Esophagus squamous epithelium (tissue), 4 donors: ENCODE measurements at regions not wholly inside any gene's neighbourhood (a gene's known extent, or its start where the extent isn't known, plus 50 kb on each side); places are given as distances from the start of the nearest gene placed in this dataset.

ENCODE experiments used
- POLR2A ChIP-seq, 4 donors: fragments of 450-650 bp; IDR thresholded peaks; one replicate each; pipeline ENCODE4 v1.6.1; 2017; ENCODE audit warnings: antibody characterized with exemption in 4 of 4, mild to moderate bottlenecking in 4 of 4, moderate library complexity in 3 of 4
- TF ChIP-seq, protein P1 (sequence below), 6 experiments: fragments of 450-650 bp in 4 of 6; fragments of 200-600 bp in 2 of 6; sonication (generic) in 2 of 6; IDR thresholded peaks; one replicate each; pipeline ENCODE4 v1.5.1; 2016 to 2019; ENCODE audit warnings: antibody characterized with exemption in 6 of 6, mild to moderate bottlenecking in 4 of 6, moderate library complexity in 4 of 6

- TF ChIP-seq, protein P1, sequence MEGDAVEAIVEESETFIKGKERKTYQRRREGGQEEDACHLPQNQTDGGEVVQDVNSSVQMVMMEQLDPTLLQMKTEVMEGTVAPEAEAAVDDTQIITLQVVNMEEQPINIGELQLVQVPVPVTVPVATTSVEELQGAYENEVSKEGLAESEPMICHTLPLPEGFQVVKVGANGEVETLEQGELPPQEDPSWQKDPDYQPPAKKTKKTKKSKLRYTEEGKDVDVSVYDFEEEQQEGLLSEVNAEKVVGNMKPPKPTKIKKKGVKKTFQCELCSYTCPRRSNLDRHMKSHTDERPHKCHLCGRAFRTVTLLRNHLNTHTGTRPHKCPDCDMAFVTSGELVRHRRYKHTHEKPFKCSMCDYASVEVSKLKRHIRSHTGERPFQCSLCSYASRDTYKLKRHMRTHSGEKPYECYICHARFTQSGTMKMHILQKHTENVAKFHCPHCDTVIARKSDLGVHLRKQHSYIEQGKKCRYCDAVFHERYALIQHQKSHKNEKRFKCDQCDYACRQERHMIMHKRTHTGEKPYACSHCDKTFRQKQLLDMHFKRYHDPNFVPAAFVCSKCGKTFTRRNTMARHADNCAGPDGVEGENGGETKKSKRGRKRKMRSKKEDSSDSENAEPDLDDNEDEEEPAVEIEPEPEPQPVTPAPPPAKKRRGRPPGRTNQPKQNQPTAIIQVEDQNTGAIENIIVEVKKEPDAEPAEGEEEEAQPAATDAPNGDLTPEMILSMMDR (IDR thresholded peaks at IDR 0.05): no peak
- TF ChIP-seq POLR2A (IDR thresholded peaks at IDR 0.05): no peak
These were observed 974.7 kb downstream of the TRAM1L1 start for GRCh38 chr4:116110713-116111112.
